ENCODE measurements at regions not wholly inside any gene's neighbourhood (a gene's known extent, or its start where the extent isn't known, plus 50 kb on each side); places are given as distances from the start of the nearest gene placed in this dataset.

DNA sequence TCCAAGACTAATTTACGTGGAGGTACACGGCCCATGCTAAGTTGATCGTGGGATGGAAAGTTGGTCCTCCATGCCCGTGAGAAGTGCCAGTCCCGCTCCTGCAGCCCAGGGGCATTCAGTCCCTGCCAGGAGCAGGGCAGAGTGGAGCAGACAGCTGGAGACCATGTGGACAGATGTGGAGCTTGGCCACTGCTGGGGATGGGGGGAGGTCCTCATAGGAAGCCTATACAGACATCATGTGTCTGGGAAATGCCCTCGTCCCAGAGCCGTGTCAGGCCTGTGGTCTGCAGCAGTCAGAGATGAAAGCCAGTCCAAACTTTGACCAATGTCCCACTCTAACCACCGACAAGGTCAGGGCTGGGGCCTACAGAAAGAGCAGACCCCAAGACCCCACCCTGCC lies 118.4 kb downstream of the CPZ start:
- no peak for DNase-seq

DNA sequence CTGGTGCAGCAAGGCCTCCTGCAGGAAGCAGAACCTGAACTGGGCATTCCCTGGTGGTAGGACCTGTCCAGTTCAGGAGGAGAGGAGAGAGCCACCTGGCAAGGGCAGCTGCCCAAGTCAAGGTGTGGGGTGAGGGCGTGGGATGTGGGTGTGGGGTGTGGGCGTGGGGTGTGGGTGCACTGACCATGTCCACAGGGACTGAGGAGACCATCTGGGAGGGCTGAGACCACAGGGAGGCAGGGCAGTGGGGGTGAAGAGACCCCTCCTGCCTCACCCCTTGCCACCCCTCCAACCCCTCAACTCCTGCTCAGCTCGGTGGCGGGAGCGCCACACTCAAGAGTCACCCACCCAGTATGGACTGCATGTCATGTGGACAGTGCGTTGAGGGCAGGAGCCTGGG lies 117.9 kb downstream of the CPZ start:
- DNase-seq: no peak

DNA sequence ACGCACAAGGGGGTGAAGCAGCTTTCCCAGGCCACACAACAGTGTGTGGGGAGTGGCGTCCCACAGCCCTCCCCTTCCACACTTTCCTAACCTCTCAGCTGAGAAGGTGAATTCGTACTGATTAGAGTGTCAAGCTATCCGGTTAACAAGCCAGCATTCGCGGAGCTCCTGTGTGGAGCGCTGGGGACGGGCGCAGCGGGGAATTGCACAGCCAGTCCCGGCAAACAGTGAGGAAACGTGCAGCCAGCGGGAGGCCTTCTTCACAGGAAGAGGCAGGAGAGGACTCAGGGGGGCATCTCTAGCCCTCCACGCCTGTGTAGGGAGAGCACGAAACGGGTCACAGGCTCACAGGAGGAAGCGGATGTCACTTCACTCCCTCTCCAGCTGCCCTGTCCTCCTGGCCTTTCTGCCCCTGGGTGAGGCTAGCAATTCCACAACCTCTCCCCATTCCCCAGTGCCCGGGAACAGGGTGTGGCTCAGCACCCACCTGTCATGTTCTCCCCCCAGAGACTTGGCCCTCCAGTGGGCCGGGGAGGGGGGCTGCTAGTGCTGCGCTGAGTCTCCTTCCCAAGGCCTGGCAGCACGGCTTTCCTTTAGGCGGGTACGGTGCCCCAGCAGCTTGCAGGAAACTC lies 117.3 kb downstream of the CPZ start:
- DNase-seq: peak; percentile 61

DNA sequence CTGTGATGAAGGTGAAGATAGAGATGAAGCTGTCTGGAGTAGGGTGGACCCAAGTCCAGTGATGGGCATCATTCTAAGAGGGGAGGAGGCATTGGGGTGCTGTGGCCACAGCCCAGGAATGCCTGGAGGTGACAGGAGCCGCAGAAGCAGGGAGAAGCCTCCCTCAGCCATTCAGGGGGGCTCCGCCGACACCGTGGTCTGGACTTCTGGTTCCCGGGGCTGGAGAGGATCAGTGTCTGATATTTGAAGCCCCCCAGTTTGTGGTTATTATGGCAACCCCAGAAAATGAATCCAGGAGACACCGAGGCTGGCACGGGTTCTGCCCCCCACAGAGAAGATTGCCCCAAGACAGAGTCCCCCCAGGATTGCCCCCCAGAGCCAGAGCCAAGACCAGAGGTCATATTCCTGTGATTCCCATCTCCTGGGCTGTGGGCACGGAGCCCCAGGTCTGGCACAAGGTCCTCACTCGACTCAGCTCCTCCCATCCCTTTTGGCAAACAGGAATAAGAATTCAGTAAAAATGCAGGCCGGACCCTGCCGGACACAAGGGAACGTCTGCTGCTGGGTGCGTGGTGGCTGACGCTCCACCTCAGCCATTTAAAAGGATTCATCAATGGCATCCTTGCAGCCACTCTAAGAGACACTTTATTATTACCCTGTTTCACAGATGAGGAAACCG lies 116.6 kb downstream of the CPZ start:
- peak; percentile 14 for DNase-seq

DNA sequence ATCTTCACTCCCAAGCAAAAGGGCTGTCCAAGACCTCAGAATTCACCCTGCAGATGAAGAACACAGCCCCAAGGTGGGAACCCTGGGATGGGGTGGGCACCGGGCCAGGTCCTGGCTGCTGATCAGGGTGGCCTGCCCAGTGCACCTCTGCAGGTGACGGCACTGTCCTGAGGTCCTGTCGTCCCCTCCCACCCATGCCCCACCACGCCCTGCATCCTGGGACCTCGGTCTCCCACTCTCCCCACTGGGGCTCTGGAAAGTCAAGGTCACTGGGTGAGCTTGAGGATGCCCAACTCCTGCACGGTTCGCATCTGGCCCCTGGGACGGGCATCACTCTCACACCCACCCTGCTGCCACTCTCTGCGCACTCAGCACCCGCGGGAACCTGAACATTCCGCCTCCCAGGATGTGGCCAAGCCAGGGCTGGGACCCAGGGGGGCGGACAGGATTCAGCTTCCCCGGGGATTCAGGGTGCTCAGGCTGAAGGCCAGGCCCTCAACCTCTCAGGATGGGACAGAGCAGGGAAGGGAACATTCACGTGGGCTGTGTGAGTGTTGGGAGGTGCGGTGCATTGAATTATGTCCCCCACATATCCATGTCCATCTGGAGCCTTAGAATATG lies 115.9 kb downstream of the CPZ start:
- DNase-seq: no peak

DNA sequence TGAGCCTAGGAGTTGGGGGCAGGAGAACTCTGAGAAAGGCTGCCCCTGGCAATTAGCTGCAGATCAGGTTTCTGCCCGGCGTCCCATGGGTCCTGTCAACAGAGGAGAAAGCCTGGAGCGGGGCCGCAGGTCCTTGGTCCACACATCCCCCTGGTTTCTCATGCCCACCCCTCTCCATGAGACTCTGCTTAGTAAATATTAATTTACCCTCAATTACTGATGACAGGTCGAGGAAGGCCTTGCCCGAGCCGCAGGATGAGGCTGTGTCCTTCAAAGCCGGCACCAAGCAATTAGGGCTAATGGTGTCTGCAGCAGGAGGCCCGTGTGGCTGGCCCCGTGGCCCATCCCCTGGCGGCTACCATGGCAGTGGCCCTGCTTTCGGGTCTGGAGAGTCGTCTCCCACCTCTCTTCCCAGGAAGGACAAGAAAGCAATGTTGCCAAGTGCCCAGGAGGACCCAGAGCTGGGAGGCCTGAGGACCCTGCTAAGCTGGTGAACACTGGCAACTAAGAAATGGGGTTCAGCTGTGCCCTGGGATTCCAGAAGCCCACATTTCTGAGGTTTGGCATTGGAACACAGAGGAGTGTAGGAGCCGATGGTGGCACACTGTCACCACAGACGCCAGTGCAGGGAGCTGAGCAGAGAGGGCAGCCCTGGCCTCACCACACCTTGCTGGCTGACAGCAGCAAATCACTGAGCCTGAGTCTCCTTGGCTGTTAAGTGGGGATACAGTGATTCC lies 114.6 kb downstream of the CPZ start:
- peak; percentile 74 for DNase-seq

DNA sequence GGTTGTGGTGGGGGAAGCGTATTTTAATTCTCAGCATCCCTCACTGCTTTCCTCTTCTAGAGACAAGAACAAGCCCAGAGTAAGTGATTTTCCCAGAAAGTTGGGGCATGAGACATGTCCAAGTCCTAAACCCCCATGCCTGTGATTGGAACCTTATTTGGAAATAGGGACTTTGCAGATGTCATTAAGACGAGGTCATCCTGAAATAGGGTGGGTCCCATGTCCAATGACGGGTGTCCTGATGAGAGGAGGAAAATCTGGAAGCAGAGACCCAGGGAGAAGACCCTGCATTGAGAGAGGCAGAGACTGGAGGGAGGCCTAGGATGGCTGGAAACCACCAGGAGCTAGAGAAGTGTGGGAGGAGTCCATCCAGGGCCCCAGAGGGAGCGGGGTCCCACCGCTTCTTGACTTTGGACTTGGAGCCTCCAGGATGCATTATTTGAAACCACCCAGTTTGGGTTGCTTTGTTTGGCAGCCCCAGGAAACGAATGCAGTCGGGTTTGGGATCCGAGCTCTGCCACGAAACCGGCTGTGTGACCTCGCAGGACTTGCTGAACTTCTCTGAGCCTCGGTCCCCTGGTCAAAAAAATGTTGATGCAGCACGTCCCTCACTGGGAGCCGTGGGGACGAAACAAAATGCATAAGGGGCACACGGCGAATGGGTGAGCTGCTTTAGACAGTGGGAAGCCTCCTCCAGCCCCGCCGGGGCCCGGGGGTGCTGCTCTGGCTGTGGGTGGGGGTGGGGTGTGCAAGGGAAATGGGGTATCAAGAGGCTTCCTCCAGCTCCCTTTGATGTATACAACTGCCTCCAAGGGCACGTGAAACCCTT lies 113.9 kb downstream of the CPZ start:
- peak; percentile 15 for DNase-seq

DNA sequence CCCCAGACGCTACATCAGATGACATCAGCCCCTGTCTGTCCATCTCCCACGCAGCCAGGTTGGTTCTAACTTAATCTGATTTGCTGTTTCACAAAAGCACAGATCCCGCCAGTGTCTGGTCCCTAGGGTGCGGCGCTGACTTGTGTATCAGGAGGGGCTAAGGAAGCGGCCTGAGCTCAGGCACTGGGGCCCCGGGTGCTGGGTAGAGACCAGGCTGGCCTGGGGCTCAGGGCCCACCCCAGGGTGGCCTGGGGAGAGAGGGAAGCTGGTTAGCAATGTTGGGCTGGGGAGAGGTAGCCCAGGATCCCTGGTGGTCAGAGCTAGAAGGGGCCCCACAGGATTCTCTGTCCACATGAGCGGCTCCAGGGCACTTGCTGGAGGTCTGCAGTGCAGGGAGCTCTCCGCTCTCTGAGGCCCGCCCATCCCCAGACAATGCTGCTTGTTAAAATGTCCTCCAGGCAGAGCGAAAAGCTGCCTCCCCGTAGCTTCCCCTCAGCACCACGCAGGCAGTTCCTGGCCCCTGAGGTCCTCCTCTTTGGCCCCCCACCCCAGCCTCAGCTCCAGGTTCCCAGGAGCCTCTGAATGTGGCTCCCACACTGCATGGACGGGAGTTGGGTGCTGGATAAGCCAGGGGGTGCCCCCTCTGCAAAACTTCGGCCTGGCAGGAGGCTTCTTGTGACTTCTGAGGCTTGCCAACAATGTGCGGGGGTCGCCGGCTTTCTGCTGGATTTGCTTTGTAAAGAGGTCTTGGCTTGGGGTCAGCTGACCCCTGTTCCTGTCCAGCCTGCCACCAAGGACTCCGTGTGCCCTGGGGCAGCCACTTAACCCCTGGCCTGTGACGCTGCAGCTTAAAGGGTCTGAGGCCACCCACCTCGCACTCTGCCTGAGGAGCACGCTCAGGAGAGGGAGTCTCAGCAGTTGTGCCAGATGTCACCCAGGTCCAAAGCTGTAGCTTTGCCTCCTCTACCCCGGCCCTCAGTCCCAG lies 112.9 kb downstream of the CPZ start:
- DNase-seq: peak; percentile 77

DNA sequence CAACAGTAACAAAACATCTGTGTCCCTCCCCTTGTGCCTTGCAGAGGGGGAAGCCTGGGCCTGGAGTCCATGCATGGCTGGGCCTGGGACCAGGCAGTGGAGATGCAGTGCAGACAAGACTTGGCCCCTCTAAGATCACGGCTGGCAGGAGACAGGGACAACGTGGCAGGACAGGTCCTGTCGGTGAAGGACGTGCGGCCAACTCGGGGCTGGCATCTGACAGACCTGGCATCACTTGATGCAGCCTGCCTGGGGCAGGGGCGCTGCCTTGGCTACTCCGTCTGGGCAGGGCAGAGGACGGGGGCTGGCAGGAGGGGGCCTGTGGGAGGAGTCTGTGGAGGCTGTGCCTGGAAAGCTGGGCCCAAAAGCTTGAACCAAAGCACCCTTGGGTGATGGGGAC lies 112.1 kb downstream of the CPZ start:
- DNase-seq: no peak

DNA sequence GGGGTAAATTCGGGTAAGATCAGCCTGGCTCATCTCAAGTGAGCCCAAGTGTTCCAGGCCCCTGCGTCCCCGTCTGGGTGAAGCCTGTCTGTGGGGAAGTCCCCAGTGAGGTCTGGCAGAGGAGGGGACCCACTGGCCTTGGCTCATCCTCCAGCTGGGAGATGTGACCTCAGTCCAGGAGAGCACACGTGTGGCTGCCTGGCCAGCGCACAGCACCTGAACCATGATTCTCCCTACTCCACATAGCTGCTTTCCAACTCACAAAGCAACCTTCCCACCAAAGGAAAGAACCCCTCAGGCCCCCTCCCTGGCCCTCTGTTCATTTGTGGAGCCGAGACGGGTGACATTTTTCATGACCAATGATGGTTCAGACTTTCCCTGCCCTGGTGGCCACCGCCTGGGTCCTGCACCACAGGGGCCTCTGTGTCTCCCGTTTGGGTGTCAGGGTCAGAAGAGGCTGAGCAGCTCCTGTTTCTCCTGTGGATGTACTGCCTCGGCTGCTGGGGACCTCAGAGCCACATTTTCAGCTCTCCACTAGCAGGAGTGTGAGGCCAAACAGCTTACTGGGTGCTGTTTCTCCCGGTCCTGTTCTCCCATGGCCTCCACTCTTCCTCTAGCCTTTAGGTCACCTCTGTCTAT lies 111.4 kb downstream of the CPZ start:
- DNase-seq: no peak

DNA sequence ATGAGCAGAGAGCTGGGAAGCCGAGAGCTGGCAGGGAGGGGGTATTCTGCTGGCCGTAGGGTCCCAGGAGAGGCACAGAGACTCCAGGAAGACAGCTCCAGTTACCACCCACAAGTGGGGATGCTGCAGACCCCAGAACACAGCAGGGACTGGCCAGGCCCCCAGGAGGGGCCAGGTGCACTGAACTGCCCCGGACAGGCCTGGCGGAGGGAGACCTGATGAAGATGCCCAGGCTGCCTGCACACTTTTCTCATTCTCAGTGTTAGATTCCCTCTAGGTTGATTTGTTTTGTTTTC lies 110.8 kb downstream of the CPZ start:
- no peak for DNase-seq

DNA sequence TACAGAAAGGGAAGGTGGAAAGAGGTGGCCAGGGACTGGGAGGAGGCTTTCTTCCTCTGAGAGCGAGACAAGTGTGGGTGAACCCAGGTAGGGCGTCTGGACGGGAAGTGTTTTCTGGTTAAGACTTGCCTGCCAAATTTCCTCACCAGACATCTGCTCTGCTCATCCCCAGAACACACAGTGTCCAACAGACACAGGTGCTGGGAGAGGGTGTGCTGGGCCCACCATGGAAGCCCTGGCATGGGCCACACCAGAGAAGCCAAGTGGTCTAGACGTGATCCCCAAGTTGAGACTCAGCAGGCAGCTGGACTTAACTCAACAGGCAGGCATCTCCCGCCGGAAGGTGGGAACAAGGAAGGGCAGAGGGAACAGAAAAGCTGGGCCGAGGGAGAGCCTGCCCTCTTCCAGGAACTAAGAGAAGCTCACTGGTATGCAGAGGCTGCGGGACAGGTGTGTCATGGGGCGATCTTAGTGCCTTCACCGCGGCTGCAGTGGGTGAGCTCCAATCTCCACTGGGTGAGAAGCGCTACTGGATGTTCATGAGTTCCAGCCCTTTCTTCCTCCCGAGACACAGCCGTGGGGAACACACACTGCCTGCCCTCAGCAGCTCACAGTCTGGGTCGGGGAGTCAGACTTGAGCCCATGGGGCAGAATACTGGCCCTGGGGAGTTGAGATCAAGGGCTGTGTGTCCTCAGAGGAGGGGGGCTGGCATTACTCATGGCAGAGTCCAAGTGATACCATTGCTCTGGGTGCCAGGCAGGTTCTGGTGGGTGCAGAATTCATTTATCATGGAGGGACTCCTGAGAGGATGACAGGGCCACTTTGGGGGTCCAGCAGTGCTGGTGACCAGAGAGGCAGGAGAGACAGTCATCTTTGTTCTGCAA lies 110.2 kb downstream of the CPZ start:
- DNase-seq: no peak

DNA sequence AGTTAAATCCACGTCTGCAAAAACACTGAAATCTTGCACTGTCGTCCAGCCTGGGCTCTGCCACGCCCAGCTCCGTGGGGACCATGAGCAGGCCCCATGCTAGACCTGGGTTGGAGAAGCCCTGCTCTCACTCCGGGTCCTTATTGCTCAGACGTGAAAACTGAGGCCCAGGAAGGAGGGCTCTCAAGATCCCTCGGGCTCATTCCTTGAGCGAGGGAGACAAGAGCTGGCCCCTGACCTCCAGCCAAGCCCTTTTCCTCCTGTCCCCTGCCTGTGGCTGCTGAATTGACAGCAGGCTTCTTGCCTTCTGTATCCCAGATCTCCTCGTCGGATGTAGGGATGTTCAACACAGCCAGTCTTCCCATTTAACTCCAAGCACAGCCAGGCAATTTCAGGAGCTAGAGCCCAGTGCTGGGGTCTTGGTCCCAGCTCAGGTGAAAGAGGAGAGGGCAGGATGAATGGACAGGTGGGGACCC lies 109.5 kb downstream of the CPZ start:
- no peak for DNase-seq

DNA sequence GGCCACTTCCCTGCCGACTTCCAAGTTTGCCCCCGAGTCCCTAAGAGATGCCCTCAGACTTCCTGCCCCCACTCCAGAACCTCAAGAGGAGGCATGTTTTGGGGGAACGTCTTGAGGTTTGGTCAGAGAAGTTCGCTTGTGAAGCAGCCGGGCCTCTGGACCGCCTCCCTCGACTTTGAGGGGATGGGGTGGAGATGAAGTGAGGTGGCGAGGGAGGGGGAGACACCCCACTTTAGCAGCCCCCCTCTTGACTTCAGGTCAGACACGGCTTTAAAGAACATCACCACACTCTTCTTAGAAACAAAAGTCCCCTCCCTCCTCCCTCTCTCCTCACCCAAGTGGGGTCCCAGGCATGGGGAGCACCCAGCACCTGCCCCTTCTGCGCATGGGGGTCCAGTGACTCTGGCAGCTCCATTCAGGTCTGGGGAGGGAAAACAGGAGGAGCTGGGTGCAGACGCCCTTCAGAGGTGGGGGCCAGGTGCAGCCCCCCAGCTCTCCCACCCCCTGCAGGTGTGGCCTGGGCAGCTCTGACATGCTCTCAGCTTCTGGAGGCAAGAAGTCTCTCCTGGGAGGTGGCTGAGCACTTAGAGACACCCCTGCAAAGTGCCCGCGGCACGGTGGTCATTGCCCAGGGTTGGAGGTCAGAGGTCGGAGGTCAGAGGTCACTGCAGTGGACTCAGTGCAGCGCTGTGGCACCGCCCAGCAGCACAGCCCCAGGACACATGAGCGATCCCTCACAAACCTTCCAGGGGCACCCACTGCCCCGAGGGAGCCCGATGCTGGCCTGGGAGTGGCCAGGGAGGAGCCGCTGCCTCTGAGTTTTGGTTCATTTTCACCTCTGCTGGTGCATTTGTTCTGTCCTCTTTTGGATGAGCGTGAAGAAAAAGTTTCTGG lies 108.8 kb downstream of the CPZ start:
- DNase-seq: no peak

DNA sequence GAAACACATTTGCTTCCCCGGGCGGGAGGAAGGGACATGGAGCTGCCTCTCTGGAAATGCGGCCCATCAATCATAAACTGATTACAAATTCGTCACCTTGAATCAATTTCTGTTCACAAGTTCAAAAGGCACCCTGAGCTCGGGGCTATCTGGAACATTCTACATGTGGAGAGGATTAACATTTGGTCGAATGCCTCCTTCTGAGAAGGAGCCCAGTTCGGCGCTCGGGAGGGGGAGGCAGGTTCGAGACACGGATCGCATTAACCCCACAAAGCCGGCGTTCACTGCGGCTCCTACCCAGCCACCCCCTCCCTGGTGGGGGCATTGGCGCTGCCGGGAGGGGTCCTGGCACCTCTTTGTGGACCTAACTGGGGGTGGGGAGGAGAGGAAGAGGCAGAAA lies 108.0 kb downstream of the CPZ start:
- no peak for DNase-seq

DNA sequence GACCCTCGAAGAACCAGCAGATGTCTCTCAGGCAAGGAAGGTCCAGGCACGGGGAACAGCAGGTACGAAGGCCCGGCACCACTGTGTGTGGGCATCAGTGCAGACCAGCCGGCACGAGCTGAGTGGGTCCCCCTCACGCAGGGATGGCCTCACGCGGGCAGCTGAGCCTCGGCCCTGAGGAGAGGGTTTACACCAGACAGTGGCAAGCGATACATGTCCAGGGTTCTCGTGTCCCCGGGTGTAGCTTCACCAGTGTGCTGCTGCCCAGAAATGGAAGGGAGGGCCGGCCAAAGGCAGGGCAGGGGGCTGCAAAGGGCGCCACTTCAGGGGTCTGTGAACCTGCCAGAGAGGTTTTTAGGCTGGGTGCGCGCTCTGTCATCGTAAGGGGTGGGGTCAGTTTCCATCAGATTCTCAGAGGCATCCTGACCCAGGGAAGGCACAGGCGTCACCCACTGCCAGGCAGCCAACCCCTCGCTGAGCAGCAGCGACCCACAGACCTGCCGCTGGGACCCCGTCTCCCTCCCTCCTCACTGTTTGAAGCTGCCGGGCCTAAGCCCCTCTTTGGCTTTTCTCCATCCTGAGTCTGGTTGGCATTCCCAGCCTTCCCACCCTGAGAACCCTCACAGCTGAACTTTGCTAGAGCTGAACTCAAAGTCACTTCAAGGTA lies 107.0 kb downstream of the CPZ start:
- DNase-seq: no peak

DNA sequence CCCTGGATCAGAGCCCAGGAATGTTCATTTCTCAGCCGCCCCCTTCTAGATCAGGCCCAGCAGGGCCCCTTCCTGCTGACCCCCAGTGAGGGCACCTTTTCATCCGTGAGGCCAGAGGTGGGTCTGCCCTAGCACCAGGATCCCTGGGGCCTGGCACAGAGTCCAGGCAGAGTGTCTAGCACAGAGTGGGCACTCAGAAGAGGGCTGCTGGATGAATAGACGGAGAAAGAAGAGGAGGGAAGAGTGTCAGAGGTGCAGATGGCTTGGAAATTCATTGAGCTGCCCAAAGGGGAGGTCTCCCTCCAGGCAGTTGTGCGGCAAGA lies 106.5 kb downstream of the CPZ start:
- DNase-seq: no peak

DNA sequence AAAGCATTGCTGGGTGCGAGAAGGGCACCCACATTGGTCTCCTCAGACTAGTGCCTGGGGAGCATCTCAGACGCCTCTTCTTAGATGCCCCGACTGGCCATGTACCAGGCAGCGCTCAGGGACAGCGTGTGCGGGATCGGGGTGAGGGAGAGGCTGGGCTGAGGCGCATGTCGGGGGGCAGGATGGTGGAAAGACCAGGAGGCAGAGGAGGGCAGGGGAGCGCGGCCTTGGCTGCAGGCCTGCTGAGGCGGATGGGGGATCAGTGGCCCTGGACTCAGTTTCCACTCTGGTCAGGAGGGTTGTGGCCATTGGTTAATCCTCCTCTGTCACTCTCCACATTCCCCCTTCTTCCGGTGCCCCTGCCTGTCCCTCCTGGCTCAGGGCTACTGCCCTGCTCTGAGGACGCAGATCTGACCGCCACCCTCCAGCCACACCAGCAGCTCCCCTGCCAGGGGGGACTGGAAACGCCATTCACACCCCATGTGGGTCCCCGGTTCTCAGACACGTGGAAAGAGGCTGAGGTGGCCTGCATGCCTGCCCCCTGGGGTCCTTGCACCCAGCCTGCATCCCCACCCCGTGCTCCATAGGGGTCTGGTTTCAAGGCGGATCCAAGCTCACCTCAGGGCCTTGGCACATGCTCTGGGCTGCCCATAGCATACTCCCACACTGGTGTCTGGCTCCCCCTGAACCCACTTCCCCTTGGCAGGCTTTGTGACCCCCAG lies 105.9 kb downstream of the CPZ start:
- no peak for DNase-seq
